ENCODE measurements at regions not wholly inside any gene's neighbourhood (a gene's known extent, or its start where the extent isn't known, plus 50 kb on each side); places are given as distances from the start of the nearest gene placed in this dataset.

- TF ChIP-seq CTCF (conservative IDR thresholded peaks at IDR 0.05) = no peak; the same call in 1 of the 2 replicates
- H3K27ac ChIP-seq = no peak overlapping the region
Observed at GRCh38 chr7:18241543-18242231, 214.0 kb upstream of the PRPS1L1 start.

- no peak for TF ChIP-seq CTCF (conservative IDR thresholded peaks at IDR 0.05)
- H3K27ac ChIP-seq = no peak overlapping the region
Observed at GRCh38 chr7:18243731-18244130, 216.1 kb upstream of the PRPS1L1 start.

GRCh38 chr7:18250133-18250532 lies 222.5 kb upstream of the PRPS1L1 start:
- no peak for TF ChIP-seq CTCF (conservative IDR thresholded peaks at IDR 0.05)
- no peak overlapping the region for H3K27ac ChIP-seq

GRCh38 chr7:18257711-18258110 lies 230.1 kb upstream of the PRPS1L1 start:
- no peak overlapping the region for H3K27ac ChIP-seq
- TF ChIP-seq CTCF (conservative IDR thresholded peaks at IDR 0.05) = no peak

- no peak for TF ChIP-seq CTCF (conservative IDR thresholded peaks at IDR 0.05)
- no peak overlapping the region for H3K27ac ChIP-seq
Observed at GRCh38 chr7:18262058-18262457, 233.5 kb upstream of the HDAC9 start.

GRCh38 chr7:18265611-18266281 lies 229.8 kb upstream of the HDAC9 start:
- no peak for TF ChIP-seq CTCF (conservative IDR thresholded peaks at IDR 0.05)
- H3K27ac ChIP-seq = no peak overlapping the region

- no peak for TF ChIP-seq CTCF (conservative IDR thresholded peaks at IDR 0.05)
- no peak overlapping the region for H3K27ac ChIP-seq
Observed at GRCh38 chr7:18268571-18268970, 227.0 kb upstream of the HDAC9 start.
